ENCODE measurements at regions not wholly inside any gene's neighbourhood (a gene's known extent, or its start where the extent isn't known, plus 50 kb on each side); places are given as distances from the start of the nearest gene placed in this dataset.

DNA sequence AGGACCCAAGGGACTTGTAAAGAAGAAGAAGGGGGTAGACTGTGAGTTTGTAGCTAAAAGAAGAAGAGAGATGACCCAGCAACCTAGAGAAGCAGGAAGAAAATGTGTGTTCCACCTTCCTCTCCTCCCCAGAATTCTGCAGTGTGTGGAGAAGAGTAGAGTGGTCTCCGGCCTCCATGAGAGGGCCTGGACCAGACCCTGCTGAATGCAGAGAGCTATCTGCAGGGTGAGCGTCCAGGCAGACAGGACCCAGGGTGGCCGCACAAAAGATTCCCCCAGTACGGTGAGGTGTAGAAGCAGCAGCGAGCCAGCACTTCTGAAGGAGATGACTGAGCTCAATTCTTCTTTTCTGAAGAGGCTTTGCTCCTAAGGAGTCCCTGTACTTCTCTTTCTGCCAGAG is 239.7 kb upstream of the ANKRD30A start:
- DNase-seq (ENCODE audit: low spot score) = no peak
- intact Hi-C loops (cut with DNase I) = no loop called here

DNA sequence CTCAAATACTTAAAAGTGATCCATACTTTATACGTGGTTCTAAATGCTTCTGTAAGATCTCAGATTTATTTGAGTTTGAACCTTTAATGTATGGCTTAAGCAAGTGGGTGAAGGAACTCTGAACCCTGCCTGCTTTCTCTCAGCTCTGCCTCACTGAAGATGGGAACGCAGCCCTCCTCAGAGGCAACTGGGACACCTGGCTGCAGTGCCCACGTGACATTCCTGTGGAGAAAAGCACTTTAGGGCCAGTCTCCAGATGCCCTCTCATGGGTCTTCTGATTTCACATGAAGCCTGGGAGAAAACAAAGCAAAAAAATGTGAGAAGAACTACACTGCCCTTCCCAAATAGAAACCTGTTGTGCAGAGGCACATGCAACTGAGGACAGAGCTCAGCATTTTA is 242.6 kb upstream of the ANKRD30A start:
- intact Hi-C loops (cut with DNase I) = no loop called here

DNA sequence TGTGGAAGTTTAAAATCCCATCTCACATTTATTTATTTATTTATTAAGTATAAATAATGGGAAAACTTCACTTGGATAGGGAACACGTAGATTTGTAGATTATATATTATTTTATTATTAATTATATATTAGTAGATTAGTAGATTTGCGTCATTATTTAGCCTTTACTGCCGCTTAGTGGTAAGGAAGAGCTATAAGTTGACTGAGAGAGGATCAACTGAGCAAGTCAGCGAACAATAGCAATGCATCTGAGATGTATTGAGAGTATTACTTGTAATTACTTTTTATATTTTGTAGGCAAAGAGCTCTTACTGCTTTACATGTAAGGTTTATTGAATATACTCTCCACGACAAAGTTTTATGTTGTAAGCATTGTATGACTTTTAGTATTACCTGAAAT is 244.5 kb upstream of the ANKRD30A start:
- DNase-seq (ENCODE audit: low spot score) = no peak
- intact Hi-C loops (cut with DNase I) = no loop called here

More for the DNA sequence above, 242.6 kb upstream of the ANKRD30A start:
- no peak for DNase-seq (ENCODE audit: low spot score)

DNA sequence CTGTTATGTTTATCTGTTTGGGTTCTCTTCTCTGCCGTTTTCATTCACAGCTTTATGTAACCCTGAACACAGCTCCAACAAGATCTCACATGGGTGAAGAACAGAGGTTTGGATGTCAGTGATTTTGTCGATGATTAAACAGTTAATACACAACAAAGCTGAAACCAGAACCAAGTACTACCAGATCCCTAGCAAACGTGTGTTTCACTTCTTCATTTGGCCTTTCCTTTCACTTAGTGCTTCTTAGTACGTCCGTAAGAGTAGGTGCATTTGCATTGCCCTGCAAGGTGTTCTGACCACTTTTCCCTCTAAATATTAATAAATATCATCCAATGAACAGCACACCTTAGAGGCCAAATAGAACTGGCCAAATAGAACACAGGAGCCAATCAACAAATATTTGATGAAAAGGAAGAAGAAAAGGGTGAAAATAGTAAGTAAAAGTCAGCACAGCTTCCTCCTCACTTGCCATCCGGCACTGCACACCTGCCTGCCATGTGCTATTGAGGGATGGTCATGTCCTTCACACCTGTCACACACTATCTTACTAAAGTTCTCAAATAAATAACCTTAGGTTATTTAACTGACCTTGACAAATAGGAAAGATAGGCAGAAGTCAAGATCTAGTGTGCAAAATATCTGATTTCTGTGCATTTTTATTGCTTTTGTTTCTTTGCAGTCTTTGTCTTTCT is 252.6 kb upstream of the ANKRD30A start:
- no peak for DNase-seq (ENCODE audit: low spot score)
- intact Hi-C loops (cut with DNase I) = no loop called here

DNA sequence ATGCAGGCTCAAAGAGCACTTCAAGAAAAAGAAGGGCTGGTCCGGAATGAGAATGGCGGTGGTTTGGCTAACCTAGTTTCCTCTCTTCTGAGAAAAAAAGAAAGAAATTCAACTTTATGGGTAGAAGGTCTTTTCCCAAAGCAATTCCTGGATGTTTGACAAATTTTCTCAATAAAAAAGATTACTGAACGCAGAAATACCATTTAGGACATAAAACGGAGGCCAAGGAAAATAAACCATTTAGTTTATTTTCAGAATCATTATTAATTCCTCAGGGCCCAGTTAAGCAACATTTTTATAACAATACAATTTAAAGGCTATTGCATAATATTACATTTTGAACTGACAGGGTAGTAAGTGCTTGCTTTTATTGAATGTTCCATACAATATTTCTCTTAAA is 284.6 kb upstream of the ANKRD30A start:
- no peak for DNase-seq (ENCODE audit: low spot score)
- intact Hi-C loops (cut with DNase I) = no loop called here

DNA sequence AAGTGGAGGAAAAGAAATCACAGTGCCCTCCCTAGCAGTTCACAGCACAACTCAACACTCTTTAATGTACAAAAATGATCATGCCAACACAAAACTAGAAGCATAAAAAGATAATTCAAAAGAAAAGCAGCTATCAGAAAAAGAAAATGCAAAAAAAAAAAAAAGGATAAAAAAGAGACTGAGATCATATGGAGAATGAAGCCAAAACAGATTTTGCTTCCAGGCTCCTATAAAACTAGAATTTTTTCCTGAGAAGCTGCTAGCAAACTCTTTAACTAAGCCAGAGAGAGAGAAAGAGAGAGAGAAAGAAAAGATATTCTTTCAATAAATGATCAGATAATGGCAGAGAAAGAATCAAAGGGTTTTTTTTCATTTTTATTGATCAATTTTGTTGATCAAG is 288.0 kb upstream of the ANKRD30A start:
- DNase-seq (ENCODE audit: low spot score) = no peak

DNA sequence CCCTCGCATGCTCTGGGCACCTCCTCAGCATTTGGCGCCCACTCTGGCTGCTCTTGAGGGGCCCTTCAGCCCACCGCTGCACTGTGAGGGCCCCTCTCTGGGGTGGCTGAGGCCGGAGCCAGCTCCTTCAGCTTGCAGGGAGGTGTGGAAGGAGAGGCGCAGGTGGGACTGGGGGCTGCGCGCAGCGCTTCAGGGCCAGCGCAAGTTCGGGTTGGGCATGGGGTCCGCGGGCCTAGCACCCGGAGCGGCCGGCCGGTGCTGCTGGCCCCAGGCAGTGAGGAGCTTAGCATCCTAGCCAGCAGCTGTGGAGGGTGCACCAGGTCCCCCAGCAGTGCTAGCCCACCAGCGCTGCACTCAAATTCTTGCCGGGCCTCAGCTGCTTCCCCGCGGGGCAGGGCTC is 305.6 kb upstream of the ANKRD30A start:
- intact Hi-C loops (cut with DNase I) = no loop called here

More for the DNA sequence above, 288.0 kb upstream of the ANKRD30A start:
- intact Hi-C loops (cut with DNase I) = no loop called here

DNA sequence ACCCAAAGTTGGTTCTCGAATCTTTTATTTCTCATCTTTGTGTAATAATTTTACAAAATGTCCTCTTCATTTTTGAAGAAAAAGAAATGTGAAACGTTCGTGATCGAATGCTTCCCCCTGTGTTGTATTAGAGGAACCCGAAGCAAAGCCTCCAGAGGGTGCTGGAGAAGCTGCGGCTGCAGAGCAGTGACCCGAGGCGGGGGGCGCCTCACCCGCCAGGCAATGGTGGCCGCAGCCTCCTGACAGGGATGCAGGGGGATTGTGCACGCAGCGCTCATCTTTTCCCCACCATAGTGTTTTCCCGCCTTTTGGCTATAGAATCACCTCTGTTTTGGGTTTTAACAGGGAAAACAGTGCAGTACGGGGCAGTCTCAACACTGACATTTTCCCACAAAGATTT is 307.5 kb upstream of the ANKRD30A start:
- intact Hi-C loops (cut with DNase I) = no loop called here
- DNase-seq (ENCODE audit: low spot score) = no peak

More for the DNA sequence above, 305.6 kb upstream of the ANKRD30A start:
- DNase-seq (ENCODE audit: low spot score) = no peak

DNA sequence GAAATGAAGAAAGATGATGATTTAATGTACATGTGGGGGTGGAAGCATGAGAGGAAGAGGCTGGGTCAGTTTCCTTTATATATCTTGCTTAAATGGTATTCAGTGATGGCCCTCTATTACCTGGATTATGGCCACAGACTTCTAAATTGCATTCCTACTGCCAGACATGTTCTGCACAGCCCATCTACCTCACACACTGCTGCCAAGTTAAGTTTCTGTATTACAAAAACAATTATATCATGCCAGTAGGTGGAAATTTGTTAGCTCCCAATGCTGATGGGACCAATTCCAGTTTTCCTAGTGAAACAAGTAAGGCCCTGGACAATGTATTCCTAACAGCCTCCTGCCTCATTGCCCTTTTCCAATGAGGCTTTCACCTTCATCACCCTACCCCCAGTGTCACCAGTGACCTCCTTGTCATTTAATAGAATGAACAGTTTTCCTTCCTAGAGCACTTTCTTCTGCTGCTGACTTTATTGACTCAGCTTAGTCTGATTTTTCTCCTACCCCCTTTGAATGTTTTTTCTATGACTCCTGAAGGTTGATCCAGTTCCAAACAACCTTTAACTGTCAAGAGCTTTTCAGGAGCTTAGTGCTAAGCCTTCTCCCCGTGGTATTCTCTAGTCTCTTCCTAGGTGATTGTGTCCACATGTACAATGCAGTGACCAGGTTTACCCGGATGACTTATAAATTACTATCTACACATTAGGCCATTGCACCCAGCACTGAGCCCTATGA is 316.6 kb upstream of the ANKRD30A start:
- no peak for DNase-seq (ENCODE audit: low spot score)

DNA sequence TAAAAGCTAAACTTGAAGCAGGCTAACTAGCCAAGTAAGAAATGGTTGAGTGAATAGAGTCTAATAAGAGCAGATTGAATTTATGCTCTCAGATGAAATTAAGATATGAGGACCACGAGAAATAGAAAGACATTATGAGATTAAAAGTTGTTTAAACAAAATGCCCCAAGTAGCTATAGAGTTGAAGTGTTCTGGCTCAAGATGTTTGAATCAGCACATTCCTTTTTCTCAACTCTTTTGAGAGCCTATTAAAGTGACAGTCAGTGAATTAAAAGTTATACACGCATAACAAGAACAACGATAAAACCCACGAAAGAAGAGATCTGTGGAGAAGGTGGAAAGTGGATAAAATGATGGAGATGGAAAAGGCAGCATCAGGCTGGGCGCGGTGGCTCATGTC is 322.2 kb upstream of the ANKRD30A start:
- intact Hi-C loops (cut with DNase I) = no loop called here
- no peak for DNase-seq (ENCODE audit: low spot score)

More for the DNA sequence above, 316.6 kb upstream of the ANKRD30A start:
- intact Hi-C loops (cut with DNase I) = no loop called here

DNA sequence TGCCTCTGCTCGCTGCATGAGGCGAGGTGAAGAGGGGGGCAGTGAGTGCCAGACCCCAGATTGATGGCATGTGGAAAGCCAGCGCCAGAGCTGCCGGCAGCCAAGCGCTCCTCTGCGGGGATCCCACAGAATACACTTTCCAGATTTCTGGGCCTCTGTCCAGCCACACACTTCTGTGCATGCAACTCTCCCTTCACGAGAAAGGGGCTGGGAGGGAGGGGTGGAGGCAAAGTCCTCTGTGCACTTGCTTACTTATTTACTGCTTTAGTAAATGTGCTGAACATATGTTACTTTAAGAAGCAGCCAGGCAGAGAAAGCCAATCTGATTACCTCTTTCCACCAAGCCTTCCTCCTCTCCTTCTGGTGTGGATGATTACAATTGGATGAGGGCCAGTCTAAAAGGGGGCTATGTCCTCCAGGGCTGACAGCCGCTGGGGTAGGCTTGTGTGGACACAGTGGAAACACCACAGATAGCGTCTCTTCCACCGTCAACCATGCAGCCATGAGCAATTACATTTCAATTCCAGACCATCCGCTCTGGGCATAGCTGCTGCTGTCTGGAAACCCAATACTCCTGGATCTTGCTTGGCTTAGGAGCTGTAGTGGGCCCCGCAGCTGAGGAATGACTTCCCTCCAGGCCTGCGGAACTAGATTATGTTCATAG is 322.8 kb upstream of the ANKRD30A start:
- DNase-seq (ENCODE audit: low spot score) = no peak
- intact Hi-C loops (cut with DNase I) = no loop called here

DNA sequence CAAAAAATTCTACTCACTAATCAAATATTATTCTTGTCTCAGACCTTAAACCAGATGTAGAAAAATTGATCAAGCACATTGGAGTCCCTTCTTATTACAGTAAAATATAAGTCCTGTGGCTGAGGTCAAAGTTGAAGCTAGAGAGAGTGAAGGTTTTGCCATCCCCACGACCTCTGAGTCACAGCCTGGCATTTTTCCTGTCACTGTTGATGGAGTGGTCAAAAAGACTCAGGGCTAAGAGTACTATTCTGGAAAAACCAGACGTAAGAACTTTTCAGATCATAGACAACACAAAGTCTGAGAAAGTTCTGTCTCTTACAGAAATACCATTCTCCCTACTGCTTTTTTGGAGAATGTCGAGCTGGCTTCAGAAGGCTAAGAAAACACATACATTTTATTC is 323.7 kb upstream of the ANKRD30A start:
- no peak for DNase-seq (ENCODE audit: low spot score)
- intact Hi-C loops (cut with DNase I) = no loop called here

DNA sequence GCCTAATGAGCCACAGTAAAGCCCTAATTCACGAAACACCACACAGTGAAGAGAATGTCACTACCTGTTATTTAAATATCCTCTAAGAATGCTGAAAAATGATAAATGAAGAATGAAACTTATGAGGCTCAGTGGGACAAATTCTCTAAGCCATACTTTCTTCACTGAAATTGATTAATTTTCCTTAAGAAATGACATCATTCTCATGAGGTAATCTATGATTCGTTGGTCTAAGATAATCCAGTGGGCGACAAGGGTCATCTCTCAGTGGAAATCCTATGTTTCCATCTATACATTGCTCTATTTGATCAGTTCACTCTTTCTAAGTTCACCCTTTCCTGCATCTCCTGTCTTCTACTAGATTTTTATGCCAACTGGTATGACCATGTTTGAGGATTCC is 330.4 kb upstream of the ANKRD30A start:
- intact Hi-C loops (cut with DNase I) = no loop called here
- DNase-seq (ENCODE audit: low spot score) = no peak

DNA sequence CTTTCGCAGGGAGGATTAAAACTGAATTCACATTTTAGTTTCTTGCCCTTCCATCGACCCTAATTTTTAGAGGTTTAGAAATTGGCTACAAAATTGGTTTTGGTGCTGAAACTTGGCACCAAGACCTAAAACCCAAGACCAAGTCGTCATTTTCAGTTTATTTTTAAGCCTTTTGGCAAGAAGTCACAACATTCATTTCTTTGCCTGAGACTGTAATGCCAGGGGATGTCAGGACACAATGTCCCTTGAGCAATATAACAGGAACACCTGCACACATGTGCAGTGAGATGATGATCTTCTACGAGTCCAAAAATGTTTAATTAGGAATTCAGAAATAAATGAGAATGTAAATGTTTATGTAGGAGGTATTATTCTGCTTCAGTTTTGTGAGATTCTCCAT is 335.4 kb upstream of the ANKRD30A start:
- no peak for DNase-seq (ENCODE audit: low spot score)
- intact Hi-C loops (cut with DNase I) = no loop called here

DNA sequence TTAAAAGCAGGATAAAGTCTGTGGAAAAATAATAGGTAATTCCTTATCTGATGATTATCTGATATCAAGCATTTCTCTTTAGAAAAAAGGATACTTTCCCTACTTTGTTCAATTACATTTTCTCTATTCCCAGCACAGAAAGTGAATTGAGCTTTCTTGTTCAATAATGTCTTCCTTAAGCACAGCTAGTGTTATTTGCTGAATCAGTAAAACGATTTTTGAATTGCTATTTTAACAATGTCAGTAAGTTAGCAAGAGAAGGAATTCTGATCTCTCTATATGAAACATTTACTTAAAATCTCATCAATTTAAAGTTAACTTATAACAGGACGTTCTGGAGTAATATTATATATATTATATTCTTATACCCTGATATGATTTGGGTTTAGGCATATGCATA is 337.2 kb upstream of the ANKRD30A start:
- intact Hi-C loops (cut with DNase I) = no loop called here

DNA sequence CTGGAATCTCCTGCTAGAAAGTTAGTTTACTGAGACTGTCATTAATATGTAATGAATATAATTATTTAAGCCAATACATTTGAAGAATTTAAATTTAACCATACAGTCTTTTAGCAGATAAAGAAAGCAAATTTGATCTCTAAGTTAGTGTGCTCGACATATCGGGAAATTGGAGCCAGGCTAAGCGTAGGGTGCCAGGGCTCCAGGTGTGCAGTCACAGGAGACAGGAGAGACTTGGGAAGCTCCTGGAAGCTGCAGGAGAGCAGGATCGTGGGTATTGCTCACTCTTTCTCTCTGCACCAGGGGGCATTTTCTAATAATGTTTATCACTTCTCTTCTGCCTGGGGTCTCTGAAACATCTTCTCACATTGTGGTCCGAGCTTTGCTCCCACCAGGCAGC is 342.0 kb upstream of the ANKRD30A start:
- no peak for DNase-seq (ENCODE audit: low spot score)
- intact Hi-C loops (cut with DNase I) = no loop called here

More for the DNA sequence above, 337.2 kb upstream of the ANKRD30A start:
- no peak for DNase-seq (ENCODE audit: low spot score)

DNA sequence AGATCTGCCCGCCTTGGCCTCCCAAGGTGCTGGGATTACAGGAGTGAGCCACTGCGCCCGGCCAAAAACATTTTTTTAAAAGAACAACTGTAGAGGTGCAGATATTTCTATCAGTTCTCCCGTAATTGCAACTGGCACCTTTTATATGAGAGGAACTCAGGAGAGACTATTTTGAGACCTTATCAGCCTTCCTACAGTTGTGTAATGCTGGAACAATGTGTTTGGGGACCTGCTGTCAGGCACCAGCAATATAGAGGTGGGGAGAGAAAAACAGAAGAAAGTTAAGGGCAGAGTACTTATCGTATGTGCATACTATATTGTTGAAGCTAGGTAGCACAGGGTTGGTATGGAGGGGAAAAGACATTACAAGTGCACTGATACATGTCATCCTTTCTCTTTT is 343.8 kb upstream of the ANKRD30A start:
- intact Hi-C loops (cut with DNase I) = no loop called here
- no peak for DNase-seq (ENCODE audit: low spot score)

DNA sequence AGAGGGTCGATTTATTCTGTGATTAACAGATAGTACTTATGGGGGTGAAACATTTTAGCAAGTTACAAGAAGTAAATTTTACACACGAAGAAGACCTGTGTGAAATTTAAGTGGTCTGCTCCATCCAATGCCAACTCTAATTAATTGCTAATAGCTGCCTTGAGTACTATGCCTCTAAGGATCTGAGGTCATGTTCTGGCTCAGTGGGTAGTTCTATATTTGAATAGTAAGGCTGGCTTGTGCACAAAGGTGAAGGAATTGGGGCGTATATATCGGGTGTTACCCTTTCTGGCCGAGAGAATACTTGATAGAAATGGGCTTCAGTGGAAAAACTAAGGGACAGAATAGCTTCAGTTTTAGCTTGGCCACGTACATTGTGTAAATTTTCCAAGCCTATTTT is 345.2 kb upstream of the ANKRD30A start:
- no peak for DNase-seq (ENCODE audit: low spot score)
- intact Hi-C loops (cut with DNase I) = no loop called here

DNA sequence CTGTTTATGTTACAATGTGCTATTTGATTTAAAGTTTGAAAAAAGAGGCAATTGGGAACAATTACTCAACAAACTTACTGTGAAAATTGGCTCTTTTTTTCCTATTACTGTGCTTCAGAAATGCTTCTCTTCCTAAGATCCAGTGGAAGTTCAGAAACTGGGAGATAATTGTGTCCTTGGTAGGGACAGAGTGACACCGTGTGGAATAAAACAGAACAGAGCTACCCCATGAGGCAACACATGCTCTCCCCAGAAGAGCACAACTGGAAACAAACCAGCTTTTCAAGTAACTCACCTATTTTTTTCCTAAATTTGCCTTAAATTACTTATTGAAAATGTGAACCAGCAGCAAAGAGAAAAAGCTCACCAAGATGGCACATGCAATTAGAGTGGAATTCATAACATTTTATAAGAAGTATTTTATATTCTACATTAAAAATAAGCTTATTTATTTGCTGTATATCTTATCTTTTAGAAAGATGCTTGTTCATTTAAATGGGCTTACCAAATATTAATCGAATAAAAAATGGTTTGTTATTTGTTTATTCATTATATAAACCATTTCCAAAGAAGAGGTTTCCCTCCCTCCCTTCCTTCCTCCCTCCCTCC is 346.1 kb upstream of the ANKRD30A start:
- intact Hi-C loops (cut with DNase I) = loop anchor here (2.0 kb wide), 1 partner anchor 1145 kb away; no protein-coding TSS in a partner anchor

DNA sequence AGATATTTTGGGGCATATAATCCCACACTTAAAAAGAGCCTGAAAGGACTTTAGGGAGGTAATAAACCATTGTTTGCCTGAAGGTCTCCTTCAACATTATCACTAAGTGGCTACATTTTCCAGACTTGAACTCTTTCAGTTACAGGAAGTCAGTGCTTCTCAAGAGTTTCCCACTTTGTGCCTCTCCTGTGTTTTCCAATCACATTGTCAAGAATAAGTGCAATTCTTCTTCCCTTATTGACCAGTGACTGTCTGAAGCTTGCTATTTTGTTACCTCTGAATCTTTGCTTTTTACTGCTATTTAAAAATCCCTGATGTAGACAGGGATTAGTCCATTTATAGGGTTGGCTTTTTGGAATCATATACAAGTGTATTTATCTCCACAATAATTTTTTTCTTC is 346.7 kb upstream of the ANKRD30A start:
- DNase-seq (ENCODE audit: low spot score) = no peak
- intact Hi-C loops (cut with DNase I) = loop anchor here (2.0 kb wide), 1 partner anchor 1144 kb away; no protein-coding TSS in a partner anchor

More for the DNA sequence above, 346.1 kb upstream of the ANKRD30A start:
- no peak for DNase-seq (ENCODE audit: low spot score)

All from cardiac septum (tissue), 1 donor.